ENCODE measurements at regions not wholly inside any gene's neighbourhood (a gene's known extent, or its start where the extent isn't known, plus 50 kb on each side); places are given as distances from the start of the nearest gene placed in this dataset.

- TF ChIP-seq ZNF274 (IDR thresholded peaks at IDR 0.05; ENCODE audit: low read depth, low read length): no peak
- no peak overlapping the region for H3K4me3 ChIP-seq (ENCODE audit: low read length)
Measured at GRCh38 chr15:70227147-70227546, 129.4 kb upstream of the TLE3 start.

GRCh38 chr15:70226337-70226980, 128.7 kb upstream of the TLE3 start:
- TF ChIP-seq ZNF274 (IDR thresholded peaks at IDR 0.05; ENCODE audit: low read depth, low read length): no peak
- no peak overlapping the region for H3K4me3 ChIP-seq (ENCODE audit: low read length)

GRCh38 chr15:70225416-70225815, 127.7 kb upstream of the TLE3 start:
- TF ChIP-seq ZNF274 (IDR thresholded peaks at IDR 0.05; ENCODE audit: low read depth, low read length): no peak
- no peak overlapping the region for H3K4me3 ChIP-seq (ENCODE audit: low read length)

- no peak overlapping the region for H3K4me3 ChIP-seq (ENCODE audit: low read length)
- TF ChIP-seq ZNF274 (IDR thresholded peaks at IDR 0.05; ENCODE audit: low read depth, low read length): no peak
Measured at GRCh38 chr15:70222606-70223005, 124.9 kb upstream of the TLE3 start.

- TF ChIP-seq ZNF274 (IDR thresholded peaks at IDR 0.05; ENCODE audit: low read depth, low read length): no peak
Measured at GRCh38 chr15:70220490-70221096, 122.9 kb upstream of the TLE3 start.

GRCh38 chr15:70219966-70220365, 122.2 kb upstream of the TLE3 start:
- H3K4me3 ChIP-seq (ENCODE audit: low read length): no peak overlapping the region
- no peak for TF ChIP-seq ZNF274 (IDR thresholded peaks at IDR 0.05; ENCODE audit: low read depth, low read length)

More at GRCh38 chr15:70220490-70221096, 122.9 kb upstream of the TLE3 start:
- H3K4me3 ChIP-seq (ENCODE audit: low read length): no peak overlapping the region

- no peak for TF ChIP-seq ZNF274 (IDR thresholded peaks at IDR 0.05; ENCODE audit: low read depth, low read length)
- no peak overlapping the region for H3K4me3 ChIP-seq (ENCODE audit: low read length)
Measured at GRCh38 chr15:70219256-70219895, 121.7 kb upstream of the TLE3 start.

GRCh38 chr15:70217226-70218160, 119.8 kb upstream of the TLE3 start:
- TF ChIP-seq ZNF274 (IDR thresholded peaks at IDR 0.05; ENCODE audit: low read depth, low read length): no peak
- no peak overlapping the region for H3K4me3 ChIP-seq (ENCODE audit: low read length)

GRCh38 chr15:70215951-70216350, 118.2 kb upstream of the TLE3 start:
- no peak overlapping the region for H3K4me3 ChIP-seq (ENCODE audit: low read length)
- TF ChIP-seq ZNF274 (IDR thresholded peaks at IDR 0.05; ENCODE audit: low read depth, low read length): no peak

- TF ChIP-seq ZNF274 (IDR thresholded peaks at IDR 0.05; ENCODE audit: low read depth, low read length): no peak
- H3K4me3 ChIP-seq (ENCODE audit: low read length): no peak overlapping the region
Measured at GRCh38 chr15:70214941-70215635, 117.4 kb upstream of the TLE3 start.

- TF ChIP-seq ZNF274 (IDR thresholded peaks at IDR 0.05; ENCODE audit: low read depth, low read length): no peak
- H3K4me3 ChIP-seq (ENCODE audit: low read length): no peak overlapping the region
Measured at GRCh38 chr15:70214276-70214675, 116.6 kb upstream of the TLE3 start.

GRCh38 chr15:70213794-70214193, 116.1 kb upstream of the TLE3 start:
- H3K4me3 ChIP-seq (ENCODE audit: low read length): no peak overlapping the region
- no peak for TF ChIP-seq ZNF274 (IDR thresholded peaks at IDR 0.05; ENCODE audit: low read depth, low read length)

GRCh38 chr15:70212963-70213315, 115.2 kb upstream of the TLE3 start:
- TF ChIP-seq ZNF274 (IDR thresholded peaks at IDR 0.05; ENCODE audit: low read depth, low read length): no peak
- no peak overlapping the region for H3K4me3 ChIP-seq (ENCODE audit: low read length)
